GM04504 (cell line): ENCODE measurements at regions not wholly inside any gene's neighbourhood (a gene's known extent, or its start where the extent isn't known, plus 50 kb on each side); places are given as distances from the start of the nearest gene placed in this dataset.

ENCODE experiments used
- DNase-seq: peaks from one replicate; pipeline ENCODE4 v3.0.0-alpha.2; 2012; ENCODE audit warnings: low read depth

GRCh38 chr9:99544526-99544925 lies 277.2 kb upstream of the NR4A3 start:
- DNase-seq, result no peak

- DNase-seq, result no peak
Measured at GRCh38 chr9:99549441-99549840, 272.2 kb upstream of the NR4A3 start.

GRCh38 chr9:99555792-99556191 lies 265.9 kb upstream of the NR4A3 start:
- no peak for DNase-seq

- no peak for DNase-seq
Measured at GRCh38 chr9:99556998-99557397, 264.7 kb upstream of the NR4A3 start.

GRCh38 chr9:99557816-99558215 lies 263.9 kb upstream of the NR4A3 start:
- no peak for DNase-seq

GRCh38 chr9:99559776-99560175 lies 261.9 kb upstream of the NR4A3 start:
- DNase-seq, result no peak

- no peak for DNase-seq
Measured at GRCh38 chr9:99560561-99560960, 261.1 kb upstream of the NR4A3 start.

- no peak for DNase-seq
Measured at GRCh38 chr9:99561509-99561917, 260.2 kb upstream of the NR4A3 start.

GRCh38 chr9:99561961-99562565 lies 259.6 kb upstream of the NR4A3 start:
- no peak for DNase-seq

- DNase-seq, result no peak
Measured at GRCh38 chr9:99563364-99563763, 258.3 kb upstream of the NR4A3 start.

- DNase-seq, result no peak
Measured at GRCh38 chr9:99565203-99565602, 256.5 kb upstream of the NR4A3 start.

- DNase-seq, result no peak
Measured at GRCh38 chr9:99567436-99567835, 254.2 kb upstream of the NR4A3 start.

- DNase-seq, result no peak
Measured at GRCh38 chr9:99569840-99570239, 251.8 kb upstream of the NR4A3 start.

- DNase-seq, result no peak
Measured at GRCh38 chr9:99572567-99572966, 249.1 kb upstream of the NR4A3 start.

GRCh38 chr9:99573085-99573484 lies 248.6 kb upstream of the NR4A3 start:
- DNase-seq, result no peak

- no peak for DNase-seq
Measured at GRCh38 chr9:99573886-99574285, 247.8 kb upstream of the NR4A3 start.

- no peak for DNase-seq
Measured at GRCh38 chr9:99576002-99576401, 245.7 kb upstream of the NR4A3 start.

GRCh38 chr9:99576876-99577275 lies 244.8 kb upstream of the NR4A3 start:
- no peak for DNase-seq

- DNase-seq, result no peak
Measured at GRCh38 chr9:99577351-99577750, 244.3 kb upstream of the NR4A3 start.

GRCh38 chr9:99578666-99579065 lies 243.0 kb upstream of the NR4A3 start:
- no peak for DNase-seq

- no peak for DNase-seq
Measured at GRCh38 chr9:99579964-99580363, 241.7 kb upstream of the NR4A3 start.

- no peak for DNase-seq
Measured at GRCh38 chr9:99582814-99583213, 238.9 kb upstream of the NR4A3 start.

GRCh38 chr9:99588299-99588698 lies 233.4 kb upstream of the NR4A3 start:
- no peak for DNase-seq

- DNase-seq, result no peak
Measured at GRCh38 chr9:99588747-99589146, 232.9 kb upstream of the NR4A3 start.

- no peak for DNase-seq
Measured at GRCh38 chr9:99590410-99590809, 231.3 kb upstream of the NR4A3 start.
